SK-N-SH (cell line): ENCODE measurements at regions not wholly inside any gene's neighbourhood (a gene's known extent, or its start where the extent isn't known, plus 50 kb on each side); places are given as distances from the start of the nearest gene placed in this dataset.

Experiments
- CTCF ChIA-PET: fragments of 300-600, 350-600 bp; formaldehyde crosslinking; extraction: SDS; loops from one replicate; lab custom pipeline; 2021; lab: Yijun Ruan, JAX
- POLR2A ChIA-PET: fragments of 350-600 bp; sonication (Branson Sonifier 250); formaldehyde crosslinking; extraction: SDS; loops from one replicate; lab custom pipeline; 2020; ENCODE audit warnings: antibody characterized with exemption, inconsistent platforms; lab: Yijun Ruan, JAX
- DNase-seq: peaks from one replicate; pipeline ENCODE4 v3.0.0; 2012
- H2AFZ ChIP-seq: fragments of 200-600 bp; sonication (generic); 2 replicates; pipeline ENCODE4 v1.8.1; 2016; ENCODE audit warnings: antibody characterized with exemption, mild to moderate bottlenecking, low read depth
- H3F3A ChIP-seq: fragments of 200-600 bp; sonication (generic); replicated peaks from 2 replicates; pipeline ENCODE3; 2016; ENCODE audit warnings: antibody characterized with exemption, mild to moderate bottlenecking; ENCODE audit not compliant: insufficient read depth
- H3K27ac ChIP-seq, 2 experiments: fragments of 200-500 bp in 1 of 2; fragments of 200-600 bp in 1 of 2; sonication (Bioruptor generic) in 1 of 2; sonication (generic), shearing (Covaris generic) in 1 of 2; 2 replicates each; pipeline versions ENCODE4 v1.5.1 to v1.6.1; 2014 to 2016; ENCODE audit warnings: low read depth in 2 of 2, inconsistent platforms in 1 of 2, low read length in 1 of 2, mild to moderate bottlenecking in 1 of 2, mixed read lengths in 1 of 2
- H3K27me3 ChIP-seq: fragments of 200-600 bp; sonication (generic), shearing (Covaris generic); 2 replicates; pipeline ENCODE4 v1.6.1; 2016; ENCODE audit warnings: mixed run types; ENCODE audit not compliant: insufficient read depth
- H3K36me3 ChIP-seq, 2 experiments: fragments of 200-500 bp in 1 of 2; fragments of 200-600 bp in 1 of 2; sonication (Bioruptor generic) in 1 of 2; sonication (generic) in 1 of 2; replicated peaks in 1 of 2; 2 replicates each; pipeline versions ENCODE3 to v1.5.1; 2014 to 2016; ENCODE audit warnings: low read length in 1 of 2, mild to moderate bottlenecking in 1 of 2; ENCODE audit not compliant: insufficient read depth in 2 of 2, control insufficient read depth in 1 of 2
- H3K4me1 ChIP-seq, 2 experiments: fragments of 200-500 bp in 1 of 2; fragments of 200-600 bp in 1 of 2; sonication (Bioruptor generic) in 1 of 2; sonication (generic), shearing (Covaris generic) in 1 of 2; 2 replicates each; pipeline versions ENCODE4 v1.5.1 to v1.6.1; 2014 to 2016; ENCODE audit warnings: low read depth in 1 of 2, low read length in 1 of 2, mixed run types in 1 of 2; ENCODE audit not compliant: insufficient read depth in 2 of 2, control insufficient read depth in 1 of 2
- H3K4me2 ChIP-seq: fragments of 200-600 bp; sonication (generic), shearing (Covaris generic); 2 replicates; pipeline ENCODE4 v1.6.1; 2017; ENCODE audit warnings: mixed run types
- H3K4me3 ChIP-seq, 2 experiments: fragments of 200-500 bp in 1 of 2; fragments of 200-600 bp in 1 of 2; sonication (Bioruptor generic) in 1 of 2; sonication (generic), shearing (Covaris generic) in 1 of 2; 2 replicates each; pipeline versions ENCODE4 v1.5.1 to v1.8.1; 2014 to 2016; ENCODE audit warnings: low read depth in 2 of 2, inconsistent platforms in 1 of 2, low read length in 1 of 2, mild to moderate bottlenecking in 1 of 2, mixed read lengths in 1 of 2, moderate library complexity in 1 of 2
- H3K79me2 ChIP-seq: fragments of 200-600 bp; sonication (generic); 2 replicates; pipeline ENCODE4 v1.8.1; 2017; ENCODE audit warnings: mild to moderate bottlenecking; ENCODE audit not compliant: insufficient read depth
- H3K9ac ChIP-seq: fragments of 200-600 bp; sonication (generic); 2 replicates; pipeline ENCODE4 v1.6.1; 2017; ENCODE audit warnings: mixed run types
- H3K9me2 ChIP-seq: fragments of 200-600 bp; sonication (generic); 2 replicates; pipeline ENCODE4 v1.6.1; 2017; ENCODE audit warnings: mixed run types
- H3K9me3 ChIP-seq: fragments of 200-600 bp; sonication (generic); 2 replicates; pipeline ENCODE4 v1.6.1; 2017; ENCODE audit warnings: mixed run types, mild to moderate bottlenecking, moderate library complexity
- H4K20me1 ChIP-seq: fragments of 200-600 bp; sonication (generic); 2 replicates; pipeline ENCODE4 v1.6.1; 2017; ENCODE audit warnings: mild to moderate bottlenecking, mixed run types; ENCODE audit not compliant: insufficient read depth
- EP300 ChIP-seq, 2 experiments: IDR thresholded peaks; 2 replicates each; pipeline versions ENCODE4 v1.4.0 to v1.6.1; 2012; ENCODE audit warnings: borderline replicate concordance in 1 of 2, low read depth in 1 of 2, low read length in 1 of 2
- FOSL2 ChIP-seq: IDR thresholded peaks from 2 replicates; pipeline ENCODE4 v1.4.0; 2012; ENCODE audit warnings: low read depth, mild to moderate bottlenecking, moderate library complexity, borderline replicate concordance
- FOXJ3 ChIP-seq: sonication (generic); formaldehyde crosslinking; IDR thresholded peaks from 2 replicates; pipeline ENCODE4 v1.5.1; 2020; ENCODE audit warnings: mild to moderate bottlenecking, missing genetic modification reagents
- GATA2 ChIP-seq: sonication (generic); formaldehyde crosslinking; IDR thresholded peaks from 2 replicates; pipeline ENCODE4 v1.5.0; 2020; ENCODE audit warnings: mild to moderate bottlenecking, missing genetic modification reagents
- IRF3 ChIP-seq: fragments of 150-350 bp; IDR thresholded peaks from 2 replicates; pipeline ENCODE4 v1.6.1; 2016; ENCODE audit warnings: mild to moderate bottlenecking, low read depth, low read length
- JUND ChIP-seq: IDR thresholded peaks from 2 replicates; pipeline ENCODE4 v1.4.0; 2012
- MAX ChIP-seq: IDR thresholded peaks from 2 replicates; pipeline ENCODE4 v1.4.0; 2012; ENCODE audit warnings: low read depth
- MEF2A ChIP-seq: IDR thresholded peaks from 2 replicates; pipeline ENCODE4 v1.4.0; 2012; ENCODE audit warnings: low read depth, borderline replicate concordance
- NRF1 ChIP-seq: IDR thresholded peaks from 2 replicates; pipeline ENCODE4 v1.6.1; 2012; ENCODE audit warnings: low read depth, mild to moderate bottlenecking, low read length
- POLR2AphosphoS5 ChIP-seq: IDR thresholded peaks from 2 replicates; pipeline ENCODE4 v1.6.1; 2012; ENCODE audit warnings: low read depth, low read length
- REST ChIP-seq: IDR thresholded peaks from 2 replicates; pipeline ENCODE4 v1.6.1; 2012; ENCODE audit warnings: mild to moderate bottlenecking, low read depth, low read length, moderate library complexity
- RFX5 ChIP-seq: IDR thresholded peaks from 2 replicates; pipeline ENCODE4 v1.6.1; 2012; ENCODE audit warnings: mild to moderate bottlenecking, improper control_type of control experiment, low read length
- SIN3A ChIP-seq: IDR thresholded peaks from 2 replicates; pipeline ENCODE4 v1.6.1; 2012; ENCODE audit warnings: low read depth, mild to moderate bottlenecking, low read length, moderate library complexity, borderline replicate concordance
- SMC3 ChIP-seq: IDR thresholded peaks from 2 replicates; pipeline ENCODE4 v1.6.1; 2012; ENCODE audit warnings: low read depth, low read length, improper control_type of control experiment
- TAF1 ChIP-seq: IDR thresholded peaks from 2 replicates; pipeline ENCODE4 v1.6.1; 2012; ENCODE audit warnings: low read depth, mild to moderate bottlenecking, low read length, moderate library complexity, borderline replicate concordance
- TEAD4 ChIP-seq: IDR thresholded peaks from 2 replicates; pipeline ENCODE4 v1.4.0; 2012; ENCODE audit warnings: mild to moderate bottlenecking, borderline replicate concordance; ENCODE audit not compliant: insufficient read depth
- USF1 ChIP-seq: IDR thresholded peaks from 2 replicates; pipeline ENCODE4 v1.4.0; 2012; ENCODE audit warnings: low read depth, borderline replicate concordance
- USF2 ChIP-seq: fragments of 150-350 bp; IDR thresholded peaks from 2 replicates; pipeline ENCODE4 v1.6.1; 2017; ENCODE audit warnings: antibody characterized with exemption, low read length, low read depth, borderline replicate concordance
- YY1 ChIP-seq: IDR thresholded peaks from 2 replicates; pipeline ENCODE4 v1.4.0; 2012; ENCODE audit warnings: low read depth, mild to moderate bottlenecking
- WGBS: methylation state at CpG from one replicate; pipeline ENCODE4 v1.1.6; 2017; ENCODE audit warnings: low lambda C conversion rate; 5-methylcytosine and 5-hydroxymethylcytosine counted together

GRCh38 chr1:181345146-181345545 lies 138.2 kb upstream of the CACNA1E start:
- Histone ChIP-seq H3K27ac (no peak overlapping the region), H3K4me3 (no peak overlapping the region), H3K9ac (no peak overlapping the region), H3K4me2 (no peak overlapping the region), H3K79me2 (no peaks in the 10 kb centered on the region), H3F3A (no peaks in the 10 kb centered on the region), H4K20me1 (no peaks in the 10 kb centered on the region), H3K4me1 (no peaks in the 10 kb centered on the region), H3K9me3 (no peaks in the 10 kb centered on the region), H3K36me3 (no peaks in the 10 kb centered on the region), H3K27me3 (no peaks in the 10 kb centered on the region), H3K9me2 (no peaks in the 10 kb centered on the region), H2AFZ (no peak overlapping the region)
- TF ChIP-seq MEF2A (no peak), USF2 (no peak), GATA2 (CRISPR knock-in tag) (no peak), YY1 (no peak), MAX (no peak), FOSL2 (no peak), RFX5 (no peak), TEAD4 (no peak), SMC3 (no peak), IRF3 (no peak), REST (no peak), EP300 (IDR thresholded peaks at IDR 0.05; ENCODE audit: borderline replicate concordance in 1 of 2, low read depth in 1 of 2, low read length in 1 of 2) (no peak), FOXJ3 (CRISPR knock-in tag) (no peak), SIN3A (no peak), USF1 (no peak), JUND (no peak), POLR2AphosphoS5 (no peak), TAF1 (no peak), NRF1 (no peak)
- POLR2A ChIA-PET, result no interaction called here
- CTCF ChIA-PET, result no interaction called here
- DNase-seq, result no peak
- WGBS, result 5% methylated on average over 6 of the region's 6 CpGs
